CD14-positive monocyte (primary cell): ENCODE measurements at regions not wholly inside any gene's neighbourhood (a gene's known extent, or its start where the extent isn't known, plus 50 kb on each side); places are given as distances from the start of the nearest gene placed in this dataset.

ENCODE experiments used
- DNase-seq, 3 donors: peaks; one replicate each; pipeline ENCODE4 v3.0.0-alpha.2; 2011 to 2022
- H2AFZ ChIP-seq: 2 replicates; pipeline ENCODE4 v1.6.0; 2012; ENCODE audit warnings: mild to moderate bottlenecking, low read depth, low read length, inconsistent platforms; ENCODE audit not compliant: insufficient read depth, poor library complexity, severe bottlenecking
- H3K27ac ChIP-seq, 2 donors: 1 replicate in 1 of 2; 2 replicates in 1 of 2; pipeline ENCODE4 v1.5.1; 2012 to 2013; ENCODE audit warnings: low read length in 2 of 2, control low read depth in 1 of 2, inconsistent platforms in 1 of 2, low read depth in 1 of 2, mild to moderate bottlenecking in 1 of 2
- H3K27me3 ChIP-seq, 2 donors: one replicate each; pipeline versions ENCODE4 v1.6.0 to v1.6.1; 2011 to 2013; ENCODE audit warnings: low read length in 2 of 2; ENCODE audit not compliant: control insufficient read depth in 2 of 2, insufficient read depth in 2 of 2
- H3K36me3 ChIP-seq, 2 donors: replicated peaks in 1 of 2; 1 replicate in 1 of 2; 2 replicates in 1 of 2; pipeline versions ENCODE4 v1.5.1 to v1.6.1; 2012 to 2013; ENCODE audit warnings: low read length in 2 of 2, control low read depth in 1 of 2, inconsistent platforms in 1 of 2, mild to moderate bottlenecking in 1 of 2; ENCODE audit not compliant: insufficient read depth in 2 of 2, control insufficient read depth in 1 of 2
- H3K4me1 ChIP-seq, 2 donors: 1 replicate in 1 of 2; 2 replicates in 1 of 2; pipeline versions ENCODE4 v1.5.1 to v1.6.1; 2012 to 2013; ENCODE audit warnings: low read length in 2 of 2, control low read depth in 1 of 2, inconsistent platforms in 1 of 2, mild to moderate bottlenecking in 1 of 2, moderate library complexity in 1 of 2; ENCODE audit not compliant: insufficient read depth in 2 of 2, control insufficient read depth in 1 of 2
- H3K4me2 ChIP-seq: replicated peaks from 2 replicates; pipeline ENCODE3; 2012; ENCODE audit warnings: low read length, moderate library complexity, mild to moderate bottlenecking; ENCODE audit not compliant: poor library complexity, severe bottlenecking; ENCODE audit errors: extremely low read depth
- H3K4me3 ChIP-seq, 3 experiments: fragments of 200-600 bp in 1 of 3; sonication (generic) in 1 of 3; replicated peaks in 1 of 3; 1 replicate in 2 of 3; 2 replicates in 1 of 3; pipeline ENCODE4 v1.5.1; 2011 to 2013; ENCODE audit warnings: low read length in 3 of 3, mild to moderate bottlenecking in 3 of 3, control low read depth in 2 of 3, low read depth in 2 of 3, inconsistent platforms in 1 of 3, moderate library complexity in 1 of 3
- H3K79me2 ChIP-seq: 2 replicates; pipeline ENCODE4 v1.6.0; 2012; ENCODE audit warnings: mild to moderate bottlenecking, control low read depth, inconsistent platforms, low read length, moderate library complexity; ENCODE audit not compliant: insufficient read depth
- H3K9ac ChIP-seq: 2 replicates; pipeline ENCODE4 v1.6.0; 2017; ENCODE audit warnings: low read length, mild to moderate bottlenecking; ENCODE audit not compliant: insufficient read depth, poor library complexity, severe bottlenecking
- H3K9me3 ChIP-seq, 2 donors: replicated peaks in 1 of 2; 1 replicate in 1 of 2; 2 replicates in 1 of 2; pipeline versions ENCODE4 v1.5.1 to v1.6.1; 2012 to 2013; ENCODE audit warnings: low read length in 2 of 2, control low read depth in 1 of 2; ENCODE audit not compliant: control insufficient read depth in 1 of 2, insufficient read depth in 1 of 2
- H4K20me1 ChIP-seq: 2 replicates; pipeline ENCODE4 v1.6.0; 2012; ENCODE audit warnings: mild to moderate bottlenecking, low read length, control low read depth, moderate library complexity; ENCODE audit not compliant: insufficient read depth
- H3K27ac Mint-ChIP-seq, 7 donors: one replicate each; pipeline ENCODE4 v1.8.0; 2020; ENCODE audit warnings: mild to moderate bottlenecking in 7 of 7, mixed read lengths in 7 of 7, moderate library complexity in 6 of 7, inconsistent platforms in 2 of 7
- H3K27me3 Mint-ChIP-seq, 3 donors: one replicate each; pipeline ENCODE4 v1.8.0; 2021 to 2022; ENCODE audit warnings: low read depth in 3 of 3, mild to moderate bottlenecking in 3 of 3, mixed read lengths in 3 of 3, moderate library complexity in 3 of 3, inconsistent platforms in 1 of 3
- H3K36me3 Mint-ChIP-seq, 2 donors: one replicate each; pipeline ENCODE4 v1.8.0; 2020; ENCODE audit warnings: mixed read lengths in 2 of 2, inconsistent platforms in 1 of 2, mild to moderate bottlenecking in 1 of 2
- H3K4me1 Mint-ChIP-seq: one replicate; pipeline ENCODE4 v1.8.0; 2020; ENCODE audit warnings: mild to moderate bottlenecking, mixed read lengths
- H3K4me3 Mint-ChIP-seq, 2 donors: one replicate each; pipeline ENCODE4 v1.8.0; 2020; ENCODE audit warnings: mild to moderate bottlenecking in 2 of 2, mixed read lengths in 2 of 2, moderate library complexity in 1 of 2
- H3K9me3 Mint-ChIP-seq, 7 donors: one replicate each; pipeline ENCODE4 v1.8.0; 2020 to 2022; ENCODE audit warnings: mixed read lengths in 7 of 7, mild to moderate bottlenecking in 6 of 7, moderate library complexity in 6 of 7, inconsistent platforms in 2 of 7
- WGBS: methylation state at CpG from one replicate; pipeline ENCODE4 v1.1.5; 2013; ENCODE audit warnings: missing lambda C conversion rate; ENCODE audit not compliant: insufficient coverage; 5-methylcytosine and 5-hydroxymethylcytosine counted together
- intact Hi-C, 2 donors: fragments of 100-400 bp; cut with micrococcal nuclease; formaldehyde crosslinking; loops; one replicate each; pipeline versions ENCODE4 v1.15.0 to v1.15.1; 2023
- TF ChIP-seq, protein P1 (sequence below): fragments of 200-600 bp; IDR thresholded peaks from one replicate; pipeline ENCODE4 v1.8.0; 2022; ENCODE audit warnings: antibody characterized with exemption, mild to moderate bottlenecking

- Mint-ChIP-seq H3K4me1 (no peaks in the 10 kb centered on the region), H3K27me3 (no peaks in the 10 kb centered on the region), H3K27ac (no peak overlapping the region), H3K4me3 (no peak overlapping the region), H3K9me3 (peaks cover 1 to 16% (median 3%) of the 10 kb centered on the region in 7 donors), H3K36me3 (no peaks in the 10 kb centered on the region)
- no peak overlapping the region for H3K4me2 ChIP-seq
- no peak for DNase-seq
- WGBS, result no CpG with 5 or more reads among the region's 2 CpGs
- no peaks in the 10 kb centered on the region for H3K36me3 ChIP-seq
- no peaks in the 10 kb centered on the region for H3K79me2 ChIP-seq
- H3K4me1 ChIP-seq, result no peaks in the 10 kb centered on the region
- no peaks in the 10 kb centered on the region for H4K20me1 ChIP-seq
- H2AFZ ChIP-seq, result no peak overlapping the region
- no peaks in the 10 kb centered on the region for H3K9me3 ChIP-seq
- no peaks in the 10 kb centered on the region for H3K27me3 ChIP-seq
- no peak overlapping the region for H3K27ac ChIP-seq
- TF ChIP-seq, protein P1, sequence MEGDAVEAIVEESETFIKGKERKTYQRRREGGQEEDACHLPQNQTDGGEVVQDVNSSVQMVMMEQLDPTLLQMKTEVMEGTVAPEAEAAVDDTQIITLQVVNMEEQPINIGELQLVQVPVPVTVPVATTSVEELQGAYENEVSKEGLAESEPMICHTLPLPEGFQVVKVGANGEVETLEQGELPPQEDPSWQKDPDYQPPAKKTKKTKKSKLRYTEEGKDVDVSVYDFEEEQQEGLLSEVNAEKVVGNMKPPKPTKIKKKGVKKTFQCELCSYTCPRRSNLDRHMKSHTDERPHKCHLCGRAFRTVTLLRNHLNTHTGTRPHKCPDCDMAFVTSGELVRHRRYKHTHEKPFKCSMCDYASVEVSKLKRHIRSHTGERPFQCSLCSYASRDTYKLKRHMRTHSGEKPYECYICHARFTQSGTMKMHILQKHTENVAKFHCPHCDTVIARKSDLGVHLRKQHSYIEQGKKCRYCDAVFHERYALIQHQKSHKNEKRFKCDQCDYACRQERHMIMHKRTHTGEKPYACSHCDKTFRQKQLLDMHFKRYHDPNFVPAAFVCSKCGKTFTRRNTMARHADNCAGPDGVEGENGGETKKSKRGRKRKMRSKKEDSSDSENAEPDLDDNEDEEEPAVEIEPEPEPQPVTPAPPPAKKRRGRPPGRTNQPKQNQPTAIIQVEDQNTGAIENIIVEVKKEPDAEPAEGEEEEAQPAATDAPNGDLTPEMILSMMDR, result no peak
- no peak overlapping the region for H3K9ac ChIP-seq
- H3K4me3 ChIP-seq, result no peak overlapping the region
- intact Hi-C loops, result no loop called here
Measured at GRCh38 chr5:129821477-129822131, 73.7 kb downstream of the MINAR2 start.

DNA sequence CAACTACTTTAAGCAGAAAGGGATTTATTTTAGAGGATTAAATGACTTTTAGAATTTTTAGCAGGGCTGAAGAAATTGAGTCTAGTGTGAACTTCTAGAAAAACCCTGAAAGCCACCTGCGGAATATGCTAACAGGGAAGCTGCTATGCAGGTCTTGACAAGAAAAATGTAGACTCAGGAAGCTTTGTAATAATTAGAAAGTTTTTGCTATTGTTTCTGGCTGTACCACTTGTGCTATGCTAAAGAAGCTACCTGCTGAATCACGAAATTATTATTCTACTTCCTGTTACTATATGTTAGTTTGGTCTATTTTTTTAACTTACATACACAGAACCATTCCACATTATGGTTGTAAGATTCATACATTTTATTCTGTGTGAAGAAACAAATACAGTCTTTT is 74.0 kb upstream of the CHSY3 start:
- no peak overlapping the region for H3K9ac ChIP-seq
- no peak overlapping the region for H3K27ac Mint-ChIP-seq
- peaks cover 0 to 7% (median 1%) of the 10 kb centered on the region in 7 donors for H3K9me3 Mint-ChIP-seq

More for the DNA sequence above, 74.0 kb upstream of the CHSY3 start:
- H2AFZ ChIP-seq, result no peak overlapping the region
- no peaks in the 10 kb centered on the region for H3K79me2 ChIP-seq
- H3K27ac ChIP-seq, result no peak overlapping the region
- no peak for DNase-seq
- no CpG with 5 or more reads among the region's 2 CpGs for WGBS
- no peaks in the 10 kb centered on the region for H3K36me3 ChIP-seq
- no peak overlapping the region for H3K4me3 ChIP-seq
- no peaks in the 10 kb centered on the region for H3K27me3 ChIP-seq
- H3K4me2 ChIP-seq, result no peak overlapping the region
- intact Hi-C loops, result no loop called here
- Mint-ChIP-seq H3K36me3 (no peaks in the 10 kb centered on the region), H3K27me3 (no peaks in the 10 kb centered on the region), H3K4me3 (no peak overlapping the region), H3K4me1 (no peaks in the 10 kb centered on the region)
- TF ChIP-seq, protein P1, result no peak
- no peaks in the 10 kb centered on the region for H3K4me1 ChIP-seq
- no peaks in the 10 kb centered on the region for H4K20me1 ChIP-seq
- no peaks in the 10 kb centered on the region for H3K9me3 ChIP-seq
